ENCODE measurements at regions not wholly inside any gene's neighbourhood (a gene's known extent, or its start where the extent isn't known, plus 50 kb on each side); places are given as distances from the start of the nearest gene placed in this dataset.

- no peak for TF ChIP-seq CTCF (IDR thresholded peaks at IDR 0.05)
- TF ChIP-seq ELK1 (IDR thresholded peaks at IDR 0.05; ENCODE audit: low read depth, low read length): no peak
Measured at GRCh38 chr15:35191783-35192182, 106.7 kb upstream of the NANOGP8 start (continued).

GRCh38 chr15:35186346-35186745 is 101.3 kb upstream of the NANOGP8 start:
- TF ChIP-seq HOXA7 (CRISPR knock-in tag; IDR thresholded peaks at IDR 0.05) (no peak), E2F6 (IDR thresholded peaks at IDR 0.05; ENCODE audit: borderline replicate concordance, low read depth) (no peak)
- POLR2A ChIA-PET: no interaction called here
- H3K27ac ChIP-seq: no peak overlapping the region
- peak; percentile 51 for FAIRE-seq
- no peaks in the 10 kb centered on the region for H3K4me1 ChIP-seq
- CTCF ChIA-PET: no interaction called here
- H3K9me3 ChIP-seq: no peaks in the 10 kb centered on the region; the same call in 2 of the 3 replicates
- 6% methylated on average over 1 of the region's 1 CpG for WGBS (ENCODE audit: missing lambda C conversion rate)
- no peak overlapping the region for H3K4me2 ChIP-seq
- no peak overlapping the region for H3K4me3 ChIP-seq
- DNase-seq (ENCODE audit: low read depth in 1 of 2, low spot score in 1 of 2): no peak
- no peak for ATAC-seq

- Histone ChIP-seq H3K9me3 (no peaks in the 10 kb centered on the region), H3K27ac (no peak overlapping the region), H3K4me1 (no peaks in the 10 kb centered on the region), H3K4me3 (no peak overlapping the region), H3K4me2 (no peak overlapping the region)
- TF ChIP-seq MAFK (IDR thresholded peaks at IDR 0.05; ENCODE audit: partially characterized antibody) (peak; percentile 90), JUN (IDR thresholded peaks at IDR 0.05) (no peak), REST (IDR thresholded peaks at IDR 0.05) (no peak), NPAS2 (CRISPR knock-in tag; IDR thresholded peaks at IDR 0.05; ENCODE audit: borderline replicate concordance) (no peak)
- ChIA-PET POLR2A (no interaction called here), CTCF (interaction anchor here (0.7 to 1.7 kb wide), 2 partner anchors 11 to 75 kb away, joined by 3 to 4 read pairs; no protein-coding TSS in a partner anchor)
- ATAC-seq (no peak), DNase-seq (ENCODE audit: low read depth in 1 of 2, low spot score in 1 of 2) (no peak), FAIRE-seq (no peak)
- 4% methylated on average over 1 of the region's 1 CpG for whole genome bisulfite sequencing (ENCODE audit: missing lambda C conversion rate)
Measured at GRCh38 chr15:35184646-35185045, 99.6 kb upstream of the NANOGP8 start.

GRCh38 chr15:35182841-35183479 is 97.9 kb upstream of the NANOGP8 start:
- POLR2A ChIA-PET: no interaction called here
- CTCF ChIA-PET: interaction anchor here (1.0 kb wide), 2 partner anchors 10 to 43 kb away, joined by 3 read pairs; no protein-coding TSS in a partner anchor
- FAIRE-seq: peak; percentile 61

More at GRCh38 chr15:35182841-35183479, 97.9 kb upstream of the NANOGP8 start:
- H3K4me3 ChIP-seq: no peak overlapping the region
- 30% methylated on average over 2 of the region's 2 CpGs for WGBS (ENCODE audit: missing lambda C conversion rate)
- no peaks in the 10 kb centered on the region for H3K9me3 ChIP-seq
- ATAC-seq: no peak
- no peak overlapping the region for H3K27ac ChIP-seq
- no peak overlapping the region for H3K4me2 ChIP-seq
- no peak for DNase-seq (ENCODE audit: low read depth in 1 of 2, low spot score in 1 of 2)
- H3K4me1 ChIP-seq: no peaks in the 10 kb centered on the region
- TF ChIP-seq FOXS1 (CRISPR knock-in tag; IDR thresholded peaks at IDR 0.05) (no peak), HEYL (CRISPR knock-in tag; IDR thresholded peaks at IDR 0.05) (no peak), RARB (CRISPR knock-in tag; IDR thresholded peaks at IDR 0.05) (no peak), TFCP2L1 (CRISPR knock-in tag; IDR thresholded peaks at IDR 0.05) (no peak), CTCF (IDR thresholded peaks at IDR 0.05) (no peak), EHF (CRISPR knock-in tag; IDR thresholded peaks at IDR 0.05) (no peak), BHLHE40 (IDR thresholded peaks at IDR 0.05; ENCODE audit: low read depth, low read length) (no peak), SREBF2 (IDR thresholded peaks at IDR 0.05) (no peak), CBX8 (IDR thresholded peaks at IDR 0.05) (no peak), MAZ (IDR thresholded peaks at IDR 0.05; ENCODE audit: borderline replicate concordance, low read depth, low read length) (no peak)
